GM12878 (cell line): ENCODE measurements at regions not wholly inside any gene's neighbourhood (a gene's known extent, or its start where the extent isn't known, plus 50 kb on each side); places are given as distances from the start of the nearest gene placed in this dataset.

Experiments used
- ATAC-seq: fragments of 200-7000 bp; cut with Tn5 transposase; 3 replicates; pipeline ENCODE4 v1.9.1; 2020; ENCODE audit warnings: mild to moderate bottlenecking, moderate library complexity
- BruUV-seq: library from RNA; stranded (reverse); fragments of 400-500 nt; replicated peaks from 2 replicates; lab custom pipeline; 2021; lab: Mats Ljungman, UMichigan
- CTCF ChIA-PET: fragments of 300-600 bp; sonication (Branson Sonifier 250); formaldehyde crosslinking; extraction: SDS; loops from one replicate; lab custom pipeline; 2021; ENCODE audit warnings: inconsistent platforms; lab: Yijun Ruan, JAX
- POLR2A ChIA-PET: fragments of 350-600 bp; formaldehyde crosslinking; extraction: SDS; loops from one replicate; lab custom pipeline; 2021; ENCODE audit warnings: inconsistent platforms; lab: Charles Lee
- RAD21 ChIA-PET: fragments of 300-600 bp; sonication (Branson Sonifier 250); formaldehyde crosslinking; loops from one replicate; lab custom pipeline; 2023; ENCODE audit warnings: antibody characterized with exemption; ENCODE audit not compliant: unreplicated experiment; lab: Charles Lee
- SMC1A ChIA-PET: fragments of 300-600 bp; sonication (Branson Sonifier 250); formaldehyde crosslinking; loops from one replicate; lab custom pipeline; 2023; ENCODE audit not compliant: unreplicated experiment, uncharacterized antibody; lab: Charles Lee
- DNase-seq: peaks from one replicate; pipeline ENCODE4 v3.0.0-alpha.2; 2011; ENCODE audit warnings: low read depth, low spot score
- FAIRE-seq: peaks from 3 replicates; lab custom pipeline; 2011; peaks lifted over from hg19 to GRCh38; lab: Jason Lieb, UNC
- H2AFZ ChIP-seq: 2 replicates; pipeline ENCODE4 v1.6.0; 2011; ENCODE audit warnings: low read depth, low read length, control low read depth; ENCODE audit not compliant: control insufficient read depth
- H3K27ac ChIP-seq: 2 replicates; pipeline ENCODE4 v1.5.1; 2011; ENCODE audit warnings: control low read depth; ENCODE audit not compliant: control insufficient read depth, insufficient read depth
- H3K27me3 ChIP-seq, 2 experiments: replicated peaks in 1 of 2; 2 replicates each; pipeline versions ENCODE4 v1.6.0 to v1.6.1; 2011; ENCODE audit warnings: low read length in 1 of 2; ENCODE audit not compliant: control insufficient read depth in 2 of 2, insufficient read depth in 2 of 2
- H3K36me3 ChIP-seq, 2 experiments: 2 replicates each; pipeline ENCODE4 v1.5.1; 2011; ENCODE audit warnings: low read length in 1 of 2; ENCODE audit not compliant: control insufficient read depth in 2 of 2, insufficient read depth in 2 of 2
- H3K4me1 ChIP-seq: 2 replicates; pipeline ENCODE4 v1.6.1; 2011; ENCODE audit warnings: mild to moderate bottlenecking, low read length, moderate library complexity, mixed read lengths; ENCODE audit not compliant: control insufficient read depth, insufficient read depth
- H3K4me2 ChIP-seq: 2 replicates; pipeline ENCODE4 v1.6.0; 2011; ENCODE audit warnings: control low read depth; ENCODE audit not compliant: control insufficient read depth, insufficient read depth
- H3K4me3 ChIP-seq: fragments of 200-600 bp; sonication (generic); 2 replicates; pipeline ENCODE4 v1.5.1; 2016
- H3K79me2 ChIP-seq: 2 replicates; pipeline ENCODE4 v1.6.0; 2011; ENCODE audit warnings: low read length; ENCODE audit not compliant: control insufficient read depth, insufficient read depth
- H3K9ac ChIP-seq: 2 replicates; pipeline ENCODE4 v1.8.0; 2011; ENCODE audit warnings: low read length, control low read depth, mixed read lengths; ENCODE audit not compliant: control insufficient read depth, insufficient read depth
- H3K9me3 ChIP-seq: replicated peaks from 3 replicates; pipeline ENCODE4 v1.5.1; 2011; ENCODE audit warnings: mild to moderate bottlenecking, low read length; ENCODE audit not compliant: control insufficient read depth, insufficient read depth
- H4K20me1 ChIP-seq: 2 replicates; pipeline ENCODE4 v1.6.0; 2011; ENCODE audit not compliant: control insufficient read depth, insufficient read depth
- ATF3 ChIP-seq: IDR thresholded peaks from 2 replicates; pipeline ENCODE4 v1.6.1; 2011; ENCODE audit warnings: low read depth, mild to moderate bottlenecking, low read length, moderate library complexity, borderline replicate concordance; ENCODE audit errors: extremely low read depth
- BACH1 ChIP-seq: fragments of 450-650 bp; IDR thresholded peaks from 2 replicates; pipeline ENCODE4 v1.6.1; 2017; ENCODE audit warnings: mild to moderate bottlenecking, borderline replicate concordance
- EGR1 ChIP-seq, 2 experiments: IDR thresholded peaks; 1 replicate in 1 of 2; 2 replicates in 1 of 2; pipeline ENCODE4 v1.6.1; 2011 to 2012; ENCODE audit warnings: low read depth in 2 of 2, low read length in 2 of 2, borderline replicate concordance in 1 of 2, mild to moderate bottlenecking in 1 of 2, moderate library complexity in 1 of 2
- ETV6 ChIP-seq, 2 experiments: fragments of 450-650 bp in 1 of 2; IDR thresholded peaks in 1 of 2; conservative IDR thresholded peaks in 1 of 2; 2 replicates each; pipeline ENCODE4 v1.6.1; 2014; ENCODE audit warnings: antibody characterized with exemption in 1 of 2, borderline replicate concordance in 1 of 2, low read depth in 1 of 2, mild to moderate bottlenecking in 1 of 2, moderate library complexity in 1 of 2
- EZH2 ChIP-seq: IDR thresholded peaks from 2 replicates; pipeline ENCODE4 v1.6.1; 2012; ENCODE audit warnings: low read depth, mild to moderate bottlenecking, control low read depth, inconsistent platforms, low read length, borderline replicate concordance; ENCODE audit not compliant: control insufficient read depth
- NFIC ChIP-seq: IDR thresholded peaks from 2 replicates; pipeline ENCODE4 v1.6.1; 2012; ENCODE audit warnings: low read depth, mild to moderate bottlenecking, inconsistent platforms, low read length, moderate library complexity
- NFYA ChIP-seq: IDR thresholded peaks from 2 replicates; pipeline ENCODE4 v1.6.1; 2011; ENCODE audit warnings: low read depth, mild to moderate bottlenecking, low read length, improper control_type of control experiment, borderline replicate concordance
- RAD21 ChIP-seq: IDR thresholded peaks from 2 replicates; pipeline ENCODE4 v1.6.1; 2011; ENCODE audit warnings: mild to moderate bottlenecking, low read depth, low read length, moderate library complexity; ENCODE audit not compliant: insufficient read depth
- SUPT20H ChIP-seq: IDR thresholded peaks from 2 replicates; pipeline ENCODE4 v1.6.1; 2011; ENCODE audit warnings: low read depth, mild to moderate bottlenecking, low read length, moderate library complexity, borderline replicate concordance; ENCODE audit not compliant: control insufficient read depth
- ZBTB11 ChIP-seq: fragments of 450-650 bp; formaldehyde crosslinking; IDR thresholded peaks from 2 replicates; pipeline ENCODE4 v1.5.0; 2022; ENCODE audit warnings: mild to moderate bottlenecking, missing genetic modification characterization
- ZNF207 ChIP-seq: fragments of 450-650 bp; IDR thresholded peaks from 2 replicates; pipeline ENCODE4 v1.6.1; 2014; ENCODE audit warnings: antibody characterized with exemption, mild to moderate bottlenecking, borderline replicate concordance
- ZZZ3 ChIP-seq: IDR thresholded peaks from 2 replicates; pipeline ENCODE4 v1.6.1; 2011; ENCODE audit warnings: low read depth; ENCODE audit not compliant: control insufficient read depth, insufficient read length
- WGBS: methylation state at CpG from one replicate; pipeline ENCODE4 v1.1.6; 2016; ENCODE audit warnings: low lambda C conversion rate; ENCODE audit not compliant: insufficient replicate concordance, insufficient coverage; ENCODE audit errors: missing lambda C conversion rate; 5-methylcytosine and 5-hydroxymethylcytosine counted together
- in situ Hi-C: fragments of 300-500 bp; cut with MboI; formaldehyde crosslinking; loops from 9 replicates; pipeline ENCODE4 v1.14.3; 2018; ENCODE audit warnings: mixed read lengths
- intact Hi-C: fragments of 100-400 bp; cut with micrococcal nuclease; formaldehyde crosslinking; loops from one replicate; pipeline ENCODE4 v1.14.2; 2022; ENCODE audit not compliant: unreplicated experiment

DNA sequence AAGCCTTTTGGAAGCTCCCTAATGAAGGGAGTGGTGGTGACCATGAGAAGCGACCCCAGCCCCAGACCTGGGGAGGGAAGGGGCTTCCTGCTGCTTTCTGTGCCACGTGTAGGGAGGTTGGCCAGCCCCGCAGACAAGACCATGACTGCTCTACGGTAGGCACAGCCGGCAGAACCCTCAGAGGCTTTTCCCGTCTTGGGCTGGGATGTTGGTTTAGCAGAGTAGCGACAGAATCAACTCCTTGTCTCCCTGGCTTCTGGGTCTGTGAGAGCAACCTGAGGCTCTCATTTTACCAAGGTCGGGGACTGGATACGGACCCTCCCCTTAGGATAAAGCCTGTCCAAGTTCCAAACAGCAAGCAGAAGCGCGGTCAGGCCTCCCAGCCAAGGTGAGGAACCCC, 123.3 kb downstream of the AXIN2 start:
- no peak for FAIRE-seq
- ChIA-PET POLR2A (no interaction called here), CTCF (no interaction called here)

More for the DNA sequence above, 123.3 kb downstream of the AXIN2 start:
- Histone ChIP-seq H3K36me3 (no peaks in the 10 kb centered on the region), H3K27me3 (peaks cover 0 to 2% of the 10 kb centered on the region in 2 experiments; a peak in 1 of 4 replicates), H3K9me3 (no peaks in the 10 kb centered on the region), H3K9ac (no peak overlapping the region), H3K79me2 (no peaks in the 10 kb centered on the region), H3K27ac (no peak overlapping the region), H3K4me3 (no peak overlapping the region), H3K4me1 (no peaks in the 10 kb centered on the region), H4K20me1 (no peaks in the 10 kb centered on the region), H3K4me2 (no peak overlapping the region)
- ATAC-seq (no peak), DNase-seq (no peak)
- 29% methylated on average over 11 of the region's 11 CpGs for WGBS
- SMC1A ChIA-PET: no interaction called here
- intact Hi-C loops: no loop called here
- no TSS peak for BruUV-seq
- RAD21 ChIA-PET: no interaction called here
- in situ Hi-C loops: no loop called here
- TF ChIP-seq SUPT20H (no peak), EGR1 (IDR thresholded peaks at IDR 0.05; ENCODE audit: borderline replicate concordance in 1 of 2, low read depth in 2 of 2, low read length in 2 of 2) (no peak), ATF3 (no peak), BACH1 (no peak), EZH2 (no peak), RAD21 (no peak), ZBTB11 (CRISPR knock-in tag) (no peak), ZNF207 (no peak), ETV6 (conservative IDR thresholded peaks at IDR 0.05 in 1 of 2, IDR thresholded peaks at IDR 0.05 in 1 of 2; ENCODE audit: borderline replicate concordance in 1 of 2, low read depth in 1 of 2) (no peak), ZZZ3 (no peak), NFYA (no peak), NFIC (no peak)
- TF ChIP-seq, all 136 proteins: peak for 0
- H2AFZ ChIP-seq: no peak overlapping the region
